ENCODE measurements at regions not wholly inside any gene's neighbourhood (a gene's known extent, or its start where the extent isn't known, plus 50 kb on each side); places are given as distances from the start of the nearest gene placed in this dataset.
"Not testable (repeated sequence)": the region's sequence is repeated elsewhere in the genome, so short reads cannot be mapped to it uniquely, and the experiment has no call there.

DNA sequence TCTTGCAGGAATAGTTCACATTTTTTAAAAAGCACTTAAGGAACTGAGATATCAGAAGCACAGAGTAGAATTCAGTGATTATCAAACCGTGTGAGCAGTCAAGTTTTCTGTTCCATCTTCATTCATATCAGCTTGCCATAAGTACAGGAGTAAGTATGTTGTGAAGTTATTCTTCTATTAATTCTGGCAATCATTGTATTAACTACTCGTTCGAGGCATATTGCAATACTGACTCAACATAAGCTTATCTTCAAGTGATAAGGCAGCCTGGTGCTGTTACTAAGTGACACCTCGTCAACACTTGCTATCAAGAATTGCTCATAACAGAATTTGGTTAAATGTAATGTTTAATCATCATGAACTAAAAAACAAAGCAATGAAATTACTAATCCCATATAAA, 75.7 kb upstream of the SNX9 start (continued):
- no peak for TF ChIP-seq PATZ1 (CRISPR knock-in tag; IDR thresholded peaks at IDR 0.05; ENCODE audit: borderline replicate concordance)
- TF ChIP-seq TOX (CRISPR knock-in tag; IDR thresholded peaks at IDR 0.05; ENCODE audit: borderline replicate concordance) = no peak
- no peak for TF ChIP-seq ARNTL (CRISPR knock-in tag; IDR thresholded peaks at IDR 0.05; ENCODE audit: borderline replicate concordance, low read depth)
- TF ChIP-seq GLIS3 (CRISPR knock-in tag; IDR thresholded peaks at IDR 0.05) = no peak
- TF ChIP-seq ZNF8 (CRISPR knock-in tag; IDR thresholded peaks at IDR 0.05) = no peak

GRCh38 chr6:157748839-157749571, 74.0 kb upstream of the SNX9 start:
- ATAC-seq = no peak

DNA sequence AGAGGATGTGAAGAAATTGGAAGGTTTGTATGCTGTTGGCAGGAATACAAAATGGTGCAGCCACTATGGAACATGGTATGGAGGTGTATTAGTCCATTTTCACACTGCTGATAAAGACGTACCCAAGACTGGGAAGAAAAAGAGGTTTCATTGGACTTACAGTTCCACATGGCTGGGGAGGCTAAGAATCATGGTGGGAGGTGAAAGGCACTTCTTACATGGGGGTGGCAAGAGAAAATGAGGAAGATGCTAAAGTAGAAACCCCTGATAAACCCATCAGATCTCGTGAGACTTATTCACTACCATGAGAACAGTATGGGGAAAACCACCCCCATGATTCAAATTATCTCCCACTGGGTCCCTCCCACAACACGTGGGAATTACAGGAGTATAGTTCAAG, 72.1 kb upstream of the SNX9 start:
- not testable (repeated sequence) for ATAC-seq

More at GRCh38 chr6:157748839-157749571, 74.0 kb upstream of the SNX9 start:
- no peak for TF ChIP-seq ARNTL (CRISPR knock-in tag; IDR thresholded peaks at IDR 0.05; ENCODE audit: borderline replicate concordance, low read depth)
- TF ChIP-seq ESRRG (CRISPR knock-in tag; IDR thresholded peaks at IDR 0.05) = no peak
- no peak for TF ChIP-seq ZC3H10 (CRISPR knock-in tag; IDR thresholded peaks at IDR 0.05)
- no peak for TF ChIP-seq ZFP3 (CRISPR knock-in tag; IDR thresholded peaks at IDR 0.05)
- no peak for TF ChIP-seq CREB5 (CRISPR knock-in tag; IDR thresholded peaks at IDR 0.05; ENCODE audit: low read depth)
- no peak for TF ChIP-seq BACH2 (CRISPR knock-in tag; IDR thresholded peaks at IDR 0.05; ENCODE audit: borderline replicate concordance)
- TF ChIP-seq OSR1 (CRISPR knock-in tag; IDR thresholded peaks at IDR 0.05) = no peak
- no peak for TF ChIP-seq RARB (CRISPR knock-in tag; IDR thresholded peaks at IDR 0.05)
- TF ChIP-seq GLIS3 (CRISPR knock-in tag; IDR thresholded peaks at IDR 0.05) = no peak

DNA sequence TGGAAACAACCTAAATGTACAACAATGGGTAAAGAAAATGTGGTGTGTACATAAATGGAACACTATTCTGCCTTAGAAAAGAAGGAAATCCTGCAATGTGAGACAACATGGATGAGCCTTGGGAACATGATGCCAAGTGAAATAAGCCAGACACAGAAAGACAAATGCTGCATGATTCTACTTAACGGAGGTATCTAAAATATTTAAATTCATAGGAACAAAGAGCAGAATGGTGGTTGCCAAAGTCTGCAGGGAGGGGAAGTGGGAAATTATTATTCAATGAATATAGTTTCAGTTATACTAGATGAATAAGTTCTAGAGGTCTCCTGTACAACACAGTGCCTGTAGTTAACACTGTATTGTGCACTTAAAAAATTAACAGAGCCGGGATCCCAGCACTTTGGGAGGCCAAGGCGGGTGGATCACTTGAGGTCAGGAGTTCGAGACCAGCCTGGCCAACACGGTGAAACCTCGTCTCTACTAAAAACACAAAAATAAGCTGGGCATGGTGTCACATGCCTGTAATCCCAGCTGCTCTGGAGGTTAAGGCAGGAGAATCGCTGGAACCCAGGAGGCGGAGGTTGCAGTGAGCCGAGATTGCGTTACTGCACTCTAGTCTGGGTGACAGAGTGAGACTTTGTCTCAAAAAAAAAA, 71.4 kb upstream of the SNX9 start:
- TF ChIP-seq ZC3H10 (CRISPR knock-in tag; IDR thresholded peaks at IDR 0.05) = no peak
- TF ChIP-seq, protein P1, sequence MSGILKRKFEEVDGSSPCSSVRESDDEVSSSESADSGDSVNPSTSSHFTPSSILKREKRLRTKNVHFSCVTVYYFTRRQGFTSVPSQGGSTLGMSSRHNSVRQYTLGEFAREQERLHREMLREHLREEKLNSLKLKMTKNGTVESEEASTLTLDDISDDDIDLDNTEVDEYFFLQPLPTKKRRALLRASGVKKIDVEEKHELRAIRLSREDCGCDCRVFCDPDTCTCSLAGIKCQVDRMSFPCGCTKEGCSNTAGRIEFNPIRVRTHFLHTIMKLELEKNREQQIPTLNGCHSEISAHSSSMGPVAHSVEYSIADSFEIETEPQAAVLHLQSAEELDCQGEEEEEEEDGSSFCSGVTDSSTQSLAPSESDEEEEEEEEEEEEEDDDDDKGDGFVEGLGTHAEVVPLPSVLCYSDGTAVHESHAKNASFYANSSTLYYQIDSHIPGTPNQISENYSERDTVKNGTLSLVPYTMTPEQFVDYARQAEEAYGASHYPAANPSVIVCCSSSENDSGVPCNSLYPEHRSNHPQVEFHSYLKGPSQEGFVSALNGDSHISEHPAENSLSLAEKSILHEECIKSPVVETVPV (CRISPR knock-in tag; IDR thresholded peaks at IDR 0.05) = no peak
- ATAC-seq = no peak

DNA sequence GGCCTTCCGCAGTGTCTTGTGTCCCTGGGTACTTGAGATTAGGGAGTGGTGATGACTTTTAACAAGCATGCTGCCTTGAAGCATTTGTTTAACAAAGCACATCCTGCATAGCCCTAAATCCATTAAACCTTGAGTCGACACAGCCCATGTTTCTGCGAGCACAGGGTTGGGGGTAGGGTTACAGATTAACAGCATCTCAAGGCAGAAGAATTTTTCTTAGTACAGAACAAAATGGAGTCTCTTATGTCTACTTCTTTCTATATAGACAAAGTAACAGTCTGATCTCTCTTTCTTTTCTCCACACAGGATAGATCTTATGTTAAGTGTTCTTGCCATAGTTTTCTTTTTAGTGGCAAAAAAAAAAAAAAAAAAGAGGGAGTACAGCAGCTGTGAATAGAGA, 70.2 kb upstream of the SNX9 start:
- ATAC-seq = not testable (repeated sequence)

DNA sequence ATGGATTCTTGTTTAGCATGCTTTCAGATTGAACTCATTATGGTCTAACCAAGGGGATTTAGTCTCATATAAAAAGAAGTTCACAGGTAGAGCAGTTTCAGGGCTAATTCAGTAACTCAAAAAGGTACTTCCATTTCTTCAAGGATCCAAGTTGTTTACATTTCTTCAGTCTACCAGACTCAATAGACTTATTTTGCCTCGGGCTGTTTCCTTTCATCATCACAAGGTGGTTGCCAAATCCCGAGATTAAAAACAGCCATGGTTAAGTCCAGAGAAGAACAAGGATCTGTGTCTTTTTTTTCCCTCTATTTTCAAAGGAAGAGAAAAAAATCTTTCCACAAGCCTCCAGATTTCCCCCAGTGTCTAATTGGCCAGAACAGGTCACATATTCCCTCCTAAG, 69.8 kb upstream of the SNX9 start:
- ATAC-seq = no peak
- TF ChIP-seq ISL1 (CRISPR knock-in tag; IDR thresholded peaks at IDR 0.05) = no peak
- TF ChIP-seq TOX (CRISPR knock-in tag; IDR thresholded peaks at IDR 0.05; ENCODE audit: borderline replicate concordance) = no peak
- no peak for TF ChIP-seq POU6F1 (CRISPR knock-in tag; IDR thresholded peaks at IDR 0.05; ENCODE audit: borderline replicate concordance, low read depth)
- TF ChIP-seq ZNF70 (CRISPR knock-in tag; IDR thresholded peaks at IDR 0.05) = no peak
- TF ChIP-seq OSR1 (CRISPR knock-in tag; IDR thresholded peaks at IDR 0.05) = no peak
- no peak for TF ChIP-seq CREB5 (CRISPR knock-in tag; IDR thresholded peaks at IDR 0.05; ENCODE audit: low read depth)
- no peak for TF ChIP-seq ZNF565 (CRISPR knock-in tag; conservative IDR thresholded peaks at IDR 0.05; ENCODE audit: low read depth)
- no peak for TF ChIP-seq PATZ1 (CRISPR knock-in tag; IDR thresholded peaks at IDR 0.05; ENCODE audit: borderline replicate concordance)
- TF ChIP-seq TCF4 (CRISPR knock-in tag; IDR thresholded peaks at IDR 0.05; ENCODE audit: borderline replicate concordance) = no peak
- no peak for TF ChIP-seq ZC3H10 (CRISPR knock-in tag; IDR thresholded peaks at IDR 0.05)
- no peak for TF ChIP-seq ZFP3 (CRISPR knock-in tag; IDR thresholded peaks at IDR 0.05)
- no peak for TF ChIP-seq CSDC2 (CRISPR knock-in tag; IDR thresholded peaks at IDR 0.05)
- no peak for TF ChIP-seq SNAI2 (CRISPR knock-in tag; IDR thresholded peaks at IDR 0.05)
- no peak for TF ChIP-seq GLIS3 (CRISPR knock-in tag; IDR thresholded peaks at IDR 0.05)
- no peak for TF ChIP-seq PPARA (CRISPR knock-in tag; IDR thresholded peaks at IDR 0.05; ENCODE audit: borderline replicate concordance)
- no peak for TF ChIP-seq ARNTL (CRISPR knock-in tag; IDR thresholded peaks at IDR 0.05; ENCODE audit: borderline replicate concordance, low read depth)
- no peak for TF ChIP-seq RARB (CRISPR knock-in tag; IDR thresholded peaks at IDR 0.05)
- TF ChIP-seq BACH2 (CRISPR knock-in tag; IDR thresholded peaks at IDR 0.05; ENCODE audit: borderline replicate concordance) = no peak
- no peak for TF ChIP-seq ESRRG (CRISPR knock-in tag; IDR thresholded peaks at IDR 0.05)

Data from SK-N-SH treated with all-trans-retinoic acid at 6 μM for 48 hours (cell line).